ENCODE measurements at regions not wholly inside any gene's neighbourhood (a gene's known extent, or its start where the extent isn't known, plus 50 kb on each side); places are given as distances from the start of the nearest gene placed in this dataset.

DNA sequence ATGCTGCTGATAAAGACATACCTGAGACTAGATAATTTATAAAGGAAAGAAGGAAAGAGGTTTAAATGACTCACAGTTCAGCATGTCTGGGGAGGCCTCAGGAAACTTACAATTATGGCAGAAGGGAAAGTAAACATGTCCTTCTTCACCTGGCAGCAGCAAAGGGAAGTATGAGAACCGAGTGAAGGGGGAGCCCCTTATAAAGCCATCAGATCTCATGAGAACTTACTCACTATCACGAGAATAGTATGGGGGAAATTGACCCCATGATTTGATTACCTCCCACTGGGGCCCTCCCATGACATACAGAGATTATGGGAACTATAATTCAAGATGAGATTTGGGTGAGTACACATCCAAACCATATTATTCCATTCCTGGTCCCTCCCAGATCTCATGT, 154.4 kb downstream of the FASLG start:
- TF ChIP-seq, protein P1, sequence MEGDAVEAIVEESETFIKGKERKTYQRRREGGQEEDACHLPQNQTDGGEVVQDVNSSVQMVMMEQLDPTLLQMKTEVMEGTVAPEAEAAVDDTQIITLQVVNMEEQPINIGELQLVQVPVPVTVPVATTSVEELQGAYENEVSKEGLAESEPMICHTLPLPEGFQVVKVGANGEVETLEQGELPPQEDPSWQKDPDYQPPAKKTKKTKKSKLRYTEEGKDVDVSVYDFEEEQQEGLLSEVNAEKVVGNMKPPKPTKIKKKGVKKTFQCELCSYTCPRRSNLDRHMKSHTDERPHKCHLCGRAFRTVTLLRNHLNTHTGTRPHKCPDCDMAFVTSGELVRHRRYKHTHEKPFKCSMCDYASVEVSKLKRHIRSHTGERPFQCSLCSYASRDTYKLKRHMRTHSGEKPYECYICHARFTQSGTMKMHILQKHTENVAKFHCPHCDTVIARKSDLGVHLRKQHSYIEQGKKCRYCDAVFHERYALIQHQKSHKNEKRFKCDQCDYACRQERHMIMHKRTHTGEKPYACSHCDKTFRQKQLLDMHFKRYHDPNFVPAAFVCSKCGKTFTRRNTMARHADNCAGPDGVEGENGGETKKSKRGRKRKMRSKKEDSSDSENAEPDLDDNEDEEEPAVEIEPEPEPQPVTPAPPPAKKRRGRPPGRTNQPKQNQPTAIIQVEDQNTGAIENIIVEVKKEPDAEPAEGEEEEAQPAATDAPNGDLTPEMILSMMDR (IDR thresholded peaks at IDR 0.05; ENCODE audit: low read depth, low read length, poor library complexity, severe bottlenecking) = no peak
- no peak for TF ChIP-seq EZH2phosphoT487 (IDR thresholded peaks at IDR 0.05; ENCODE audit: borderline replicate concordance, low read length)
